GM12878 (cell line): ENCODE measurements at regions not wholly inside any gene's neighbourhood (a gene's known extent, or its start where the extent isn't known, plus 50 kb on each side); places are given as distances from the start of the nearest gene placed in this dataset.
A peak's percentile ranks its signal among the peaks of the same experiment; 100 is the strongest.

Experiments used
- ATF7 ChIP-seq: fragments of 450-650 bp; IDR thresholded peaks from 2 replicates; pipeline ENCODE4 v1.6.1; 2016; ENCODE audit warnings: low read depth, mild to moderate bottlenecking
- BCL3 ChIP-seq: IDR thresholded peaks from 2 replicates; pipeline ENCODE4 v1.6.1; 2011; ENCODE audit warnings: borderline replicate concordance, low read depth, mild to moderate bottlenecking, moderate library complexity, low read length; ENCODE audit not compliant: insufficient read depth, poor library complexity, severe bottlenecking
- BHLHE40 ChIP-seq, 2 experiments: fragments of 450-650 bp in 1 of 2; IDR thresholded peaks; 2 replicates each; pipeline ENCODE4 v1.6.1; 2011 to 2017; ENCODE audit warnings: low read depth in 2 of 2, borderline replicate concordance in 1 of 2, improper control_type of control experiment in 1 of 2, low read length in 1 of 2, mild to moderate bottlenecking in 1 of 2
- BMI1 ChIP-seq: fragments of 450-650 bp; IDR thresholded peaks from 2 replicates; pipeline ENCODE4 v1.6.1; 2016; ENCODE audit warnings: mild to moderate bottlenecking, moderate library complexity, borderline replicate concordance
- DPF2 ChIP-seq: fragments of 450-650 bp; IDR thresholded peaks from 2 replicates; pipeline ENCODE4 v1.6.1; 2017; ENCODE audit warnings: mild to moderate bottlenecking
- ELK1 ChIP-seq: IDR thresholded peaks from 2 replicates; pipeline ENCODE4 v1.6.1; 2012; ENCODE audit warnings: low read depth, low read length, improper control_type of control experiment
- ESRRA ChIP-seq: IDR thresholded peaks from 2 replicates; pipeline ENCODE4 v1.6.1; 2012; ENCODE audit warnings: mild to moderate bottlenecking, low read length, improper control_type of control experiment
- HCFC1 ChIP-seq: fragments of 150-350 bp; IDR thresholded peaks from 2 replicates; pipeline ENCODE4 v1.6.1; 2014; ENCODE audit warnings: low read length
- MLLT1 ChIP-seq: fragments of 450-650 bp; IDR thresholded peaks from 2 replicates; pipeline ENCODE4 v1.6.1; 2016; ENCODE audit warnings: mild to moderate bottlenecking
- NR2C2 ChIP-seq: IDR thresholded peaks from 2 replicates; pipeline ENCODE4 v1.6.1; 2011; ENCODE audit warnings: borderline replicate concordance, low read depth; ENCODE audit not compliant: control insufficient read depth, insufficient read length
- POLR2AphosphoS2 ChIP-seq: IDR thresholded peaks from 2 replicates; pipeline ENCODE4 v1.6.1; 2011; ENCODE audit warnings: low read depth, mild to moderate bottlenecking, low read length, improper control_type of control experiment, moderate library complexity
- POLR2AphosphoS5 ChIP-seq: IDR thresholded peaks from 2 replicates; pipeline ENCODE4 v1.6.1; 2011; ENCODE audit warnings: mild to moderate bottlenecking, low read length, inconsistent platforms
- RCOR1 ChIP-seq: conservative IDR thresholded peaks from 2 replicates; pipeline ENCODE4 v1.6.1; 2012; ENCODE audit warnings: low read depth, low read length, improper control_type of control experiment
- RELB ChIP-seq: fragments of 450-650 bp; IDR thresholded peaks from 2 replicates; pipeline ENCODE4 v1.6.1; 2017; ENCODE audit warnings: low read depth, mild to moderate bottlenecking, moderate library complexity
- SKIL ChIP-seq: fragments of 450-650 bp; IDR thresholded peaks from 2 replicates; pipeline ENCODE4 v1.6.1; 2017; ENCODE audit warnings: mild to moderate bottlenecking, low read depth, inconsistent platforms; ENCODE audit not compliant: poor library complexity, severe bottlenecking
- SP1 ChIP-seq: IDR thresholded peaks from one replicate; pipeline ENCODE4 v1.6.1; 2011; ENCODE audit warnings: low read depth, low read length
- SPI1 ChIP-seq: IDR thresholded peaks from 2 replicates; pipeline ENCODE4 v1.6.1; 2011; ENCODE audit warnings: low read depth, mild to moderate bottlenecking, low read length, moderate library complexity, borderline replicate concordance; ENCODE audit not compliant: insufficient read depth
- ZNF217 ChIP-seq: fragments of 450-650 bp; IDR thresholded peaks from 2 replicates; pipeline ENCODE4 v1.6.1; 2017; ENCODE audit warnings: antibody characterized with exemption, mild to moderate bottlenecking

GRCh38 chr2:198913394-198914152 is 544.2 kb downstream of the SATB2 start (continued):
- peak; percentile 99 for TF ChIP-seq ATF7
- no peak for TF ChIP-seq POLR2AphosphoS2
- TF ChIP-seq BMI1, result peak; percentile 89
- TF ChIP-seq NR2C2, result no peak
- peak; percentile 32 for TF ChIP-seq SP1
- peak; percentile 38 to 78; a peak in 3 of 4 replicates for TF ChIP-seq BHLHE40 (IDR thresholded peaks at IDR 0.05; ENCODE audit: borderline replicate concordance in 1 of 2, low read depth in 2 of 2, low read length in 1 of 2)
- peak; percentile 98 for TF ChIP-seq DPF2
- TF ChIP-seq RELB, result peak; percentile 98
- TF ChIP-seq RCOR1, result no peak
- peak; percentile 64 for TF ChIP-seq BCL3
- TF ChIP-seq MLLT1, result 0 out of 2 replicates have a peak, but pooled peaks have one; percentile 73
- TF ChIP-seq ZNF217, result peak; percentile 55; the same call in 1 of the 2 replicates
- peak; percentile 97 for TF ChIP-seq SKIL
- TF ChIP-seq SPI1, result peak; percentile 100
- no peak for TF ChIP-seq ESRRA
- peak; percentile 47; the same call in 1 of the 2 replicates for TF ChIP-seq ELK1
- no peak for TF ChIP-seq HCFC1
- TF ChIP-seq POLR2AphosphoS5, result no peak
